ENCODE measurements at regions not wholly inside any gene's neighbourhood (a gene's known extent, or its start where the extent isn't known, plus 50 kb on each side); places are given as distances from the start of the nearest gene placed in this dataset.

- ChIA-PET POLR2A (no interaction called here), CTCF (interaction anchor here (0.6 kb wide), 1 partner anchor 82 kb away, joined by 3 read pairs; no protein-coding TSS in a partner anchor)
- no peak for DNase-seq (ENCODE audit: extremely low spot score)
- no peak for TF ChIP-seq HDGF (IDR thresholded peaks at IDR 0.05; ENCODE audit: borderline replicate concordance)
- TF ChIP-seq LEF1 (IDR thresholded peaks at IDR 0.05; ENCODE audit: borderline replicate concordance) = no peak
- TF ChIP-seq FOXA1 (IDR thresholded peaks at IDR 0.05) = no peak
- no peak for TF ChIP-seq SP1 (IDR thresholded peaks at IDR 0.05)
These were observed 211.8 kb upstream of the SLITRK5 start for GRCh38 chr13:87459419-87459818.

- DNase-seq (ENCODE audit: extremely low spot score) = no peak
- CTCF ChIA-PET = no interaction called here
- TF ChIP-seq L3MBTL2 (conservative IDR thresholded peaks at IDR 0.05) = no peak
- TF ChIP-seq PKNOX1 (IDR thresholded peaks at IDR 0.05) = no peak
- TF ChIP-seq NFRKB (IDR thresholded peaks at IDR 0.05) = no peak
- no peak for TF ChIP-seq HDGF (IDR thresholded peaks at IDR 0.05; ENCODE audit: borderline replicate concordance)
- TF ChIP-seq FOXA1 (IDR thresholded peaks at IDR 0.05) = no peak
- POLR2A ChIA-PET = no interaction called here
These were observed 173.7 kb upstream of the SLITRK5 start for GRCh38 chr13:87497426-87497825.

GRCh38 chr13:87498681-87499080, 172.5 kb upstream of the SLITRK5 start:
- POLR2A ChIA-PET = no interaction called here
- DNase-seq (ENCODE audit: extremely low spot score) = peak; percentile 46
- CTCF ChIA-PET = interaction anchor here (0.6 to 0.7 kb wide), 2 partner anchors 18 to 209 kb away, joined by 3 read pairs; no protein-coding TSS in a partner anchor
- TF ChIP-seq HDGF (IDR thresholded peaks at IDR 0.05; ENCODE audit: borderline replicate concordance) (no peak), SUZ12 (IDR thresholded peaks at IDR 0.05) (no peak), SP1 (IDR thresholded peaks at IDR 0.05) (no peak), FOXK2 (IDR thresholded peaks at IDR 0.05) (no peak), PKNOX1 (IDR thresholded peaks at IDR 0.05) (no peak), TARDBP (IDR thresholded peaks at IDR 0.05) (no peak), NFRKB (IDR thresholded peaks at IDR 0.05) (no peak), L3MBTL2 (conservative IDR thresholded peaks at IDR 0.05) (no peak), BHLHE40 (IDR thresholded peaks at IDR 0.05; ENCODE audit: borderline replicate concordance) (no peak), FOXA1 (IDR thresholded peaks at IDR 0.05) (no peak), CTBP1 (IDR thresholded peaks at IDR 0.05; ENCODE audit: borderline replicate concordance) (no peak), LEF1 (IDR thresholded peaks at IDR 0.05; ENCODE audit: borderline replicate concordance) (no peak), ARNT (IDR thresholded peaks at IDR 0.05) (no peak), FOXM1 (IDR thresholded peaks at IDR 0.05; ENCODE audit: borderline replicate concordance) (no peak), ZNF384 (IDR thresholded peaks at IDR 0.05) (no peak), ELF4 (IDR thresholded peaks at IDR 0.05) (no peak)

- POLR2A ChIA-PET = no interaction called here
- CTCF ChIA-PET = no interaction called here
- TF ChIP-seq ARNT (IDR thresholded peaks at IDR 0.05) (no peak), HDGF (IDR thresholded peaks at IDR 0.05; ENCODE audit: borderline replicate concordance) (no peak), NFRKB (IDR thresholded peaks at IDR 0.05) (no peak), SUZ12 (IDR thresholded peaks at IDR 0.05) (no peak), BHLHE40 (IDR thresholded peaks at IDR 0.05; ENCODE audit: borderline replicate concordance) (no peak), TARDBP (IDR thresholded peaks at IDR 0.05) (no peak), FOXK2 (IDR thresholded peaks at IDR 0.05) (no peak), PKNOX1 (IDR thresholded peaks at IDR 0.05) (no peak), ELF4 (IDR thresholded peaks at IDR 0.05) (no peak), LEF1 (IDR thresholded peaks at IDR 0.05; ENCODE audit: borderline replicate concordance) (no peak), L3MBTL2 (conservative IDR thresholded peaks at IDR 0.05) (no peak), FOXM1 (IDR thresholded peaks at IDR 0.05; ENCODE audit: borderline replicate concordance) (no peak), SP1 (IDR thresholded peaks at IDR 0.05) (no peak), ZNF384 (IDR thresholded peaks at IDR 0.05) (no peak), CTBP1 (IDR thresholded peaks at IDR 0.05; ENCODE audit: borderline replicate concordance) (no peak), FOXA1 (IDR thresholded peaks at IDR 0.05) (no peak)
- no peak for DNase-seq (ENCODE audit: extremely low spot score)
These were observed 146.4 kb upstream of the SLITRK5 start for GRCh38 chr13:87524775-87525174.

- ChIA-PET CTCF (no interaction called here), POLR2A (no interaction called here)
- TF ChIP-seq TARDBP (IDR thresholded peaks at IDR 0.05) = no peak
- no peak for TF ChIP-seq ELF4 (IDR thresholded peaks at IDR 0.05)
- no peak for TF ChIP-seq FOXA1 (IDR thresholded peaks at IDR 0.05)
- TF ChIP-seq NFRKB (IDR thresholded peaks at IDR 0.05) = no peak
- TF ChIP-seq SUZ12 (IDR thresholded peaks at IDR 0.05) = no peak
- no peak for TF ChIP-seq PKNOX1 (IDR thresholded peaks at IDR 0.05)
- TF ChIP-seq L3MBTL2 (conservative IDR thresholded peaks at IDR 0.05) = no peak
- TF ChIP-seq BHLHE40 (IDR thresholded peaks at IDR 0.05; ENCODE audit: borderline replicate concordance) = no peak
- no peak for TF ChIP-seq FOXK2 (IDR thresholded peaks at IDR 0.05)
- TF ChIP-seq CTBP1 (IDR thresholded peaks at IDR 0.05; ENCODE audit: borderline replicate concordance) = no peak
- no peak for TF ChIP-seq ZNF384 (IDR thresholded peaks at IDR 0.05)
- TF ChIP-seq LEF1 (IDR thresholded peaks at IDR 0.05; ENCODE audit: borderline replicate concordance) = no peak
- TF ChIP-seq FOXM1 (IDR thresholded peaks at IDR 0.05; ENCODE audit: borderline replicate concordance) = no peak
- TF ChIP-seq HDGF (IDR thresholded peaks at IDR 0.05; ENCODE audit: borderline replicate concordance) = no peak
- no peak for TF ChIP-seq SP1 (IDR thresholded peaks at IDR 0.05)
These were observed 137.4 kb upstream of the SLITRK5 start for GRCh38 chr13:87533776-87534175.

GRCh38 chr13:87535911-87536310, 135.3 kb upstream of the SLITRK5 start:
- ChIA-PET POLR2A (no interaction called here), CTCF (no interaction called here)
- TF ChIP-seq HDGF (IDR thresholded peaks at IDR 0.05; ENCODE audit: borderline replicate concordance) = no peak
- TF ChIP-seq ZNF384 (IDR thresholded peaks at IDR 0.05) = no peak
- no peak for TF ChIP-seq PKNOX1 (IDR thresholded peaks at IDR 0.05)
- TF ChIP-seq FOXA1 (IDR thresholded peaks at IDR 0.05) = no peak
- TF ChIP-seq FOXM1 (IDR thresholded peaks at IDR 0.05; ENCODE audit: borderline replicate concordance) = no peak
- TF ChIP-seq FOXK2 (IDR thresholded peaks at IDR 0.05) = no peak
- no peak for TF ChIP-seq TARDBP (IDR thresholded peaks at IDR 0.05)
- no peak for TF ChIP-seq BHLHE40 (IDR thresholded peaks at IDR 0.05; ENCODE audit: borderline replicate concordance)
- TF ChIP-seq LEF1 (IDR thresholded peaks at IDR 0.05; ENCODE audit: borderline replicate concordance) = no peak
- no peak for TF ChIP-seq SUZ12 (IDR thresholded peaks at IDR 0.05)
- TF ChIP-seq SP1 (IDR thresholded peaks at IDR 0.05) = no peak
- no peak for TF ChIP-seq NFRKB (IDR thresholded peaks at IDR 0.05)
- no peak for TF ChIP-seq CTBP1 (IDR thresholded peaks at IDR 0.05; ENCODE audit: borderline replicate concordance)
- no peak for TF ChIP-seq L3MBTL2 (conservative IDR thresholded peaks at IDR 0.05)
- TF ChIP-seq ARNT (IDR thresholded peaks at IDR 0.05) = no peak
- TF ChIP-seq ELF4 (IDR thresholded peaks at IDR 0.05) = no peak
- DNase-seq (ENCODE audit: extremely low spot score) = no peak

More at GRCh38 chr13:87533776-87534175, 137.4 kb upstream of the SLITRK5 start:
- DNase-seq (ENCODE audit: extremely low spot score) = no peak
